Right lobe of liver (tissue), 4 donors: ENCODE measurements at regions not wholly inside any gene's neighbourhood (a gene's known extent, or its start where the extent isn't known, plus 50 kb on each side); places are given as distances from the start of the nearest gene placed in this dataset.

Source experiments
- CTCF ChIP-seq, 4 donors: fragments of 200-600 bp in 3 of 4; fragments of 450-650 bp in 1 of 4; IDR thresholded peaks; one replicate each; pipeline versions ENCODE4 v1.5.1 to v1.8.0; 2016 to 2022; ENCODE audit warnings: antibody characterized with exemption in 4 of 4, mild to moderate bottlenecking in 2 of 4
- POLR2A ChIP-seq: fragments of 450-650 bp; IDR thresholded peaks from one replicate; pipeline ENCODE4 v1.6.1; 2017; ENCODE audit warnings: antibody characterized with exemption, mild to moderate bottlenecking
- donor health status: DM: no; HTN: no; CAD: no.
- donor health status: DM: no; HTN: no; CAD: no.
- donor health status: DM: no; HTN: yes; CAD: no.

- no peak for TF ChIP-seq CTCF (IDR thresholded peaks at IDR 0.05)
- no peak for TF ChIP-seq POLR2A
These were observed 263.4 kb downstream of the ASXL3 start for GRCh38 chr18:33841221-33841967.
